ENCODE measurements at regions not wholly inside any gene's neighbourhood (a gene's known extent, or its start where the extent isn't known, plus 50 kb on each side); places are given as distances from the start of the nearest gene placed in this dataset.
A peak's percentile ranks its signal among the peaks of the same experiment; 100 is the strongest.
"Not testable (repeated sequence)": the region's sequence is repeated elsewhere in the genome, so short reads cannot be mapped to it uniquely, and the experiment has no call there.

DNA sequence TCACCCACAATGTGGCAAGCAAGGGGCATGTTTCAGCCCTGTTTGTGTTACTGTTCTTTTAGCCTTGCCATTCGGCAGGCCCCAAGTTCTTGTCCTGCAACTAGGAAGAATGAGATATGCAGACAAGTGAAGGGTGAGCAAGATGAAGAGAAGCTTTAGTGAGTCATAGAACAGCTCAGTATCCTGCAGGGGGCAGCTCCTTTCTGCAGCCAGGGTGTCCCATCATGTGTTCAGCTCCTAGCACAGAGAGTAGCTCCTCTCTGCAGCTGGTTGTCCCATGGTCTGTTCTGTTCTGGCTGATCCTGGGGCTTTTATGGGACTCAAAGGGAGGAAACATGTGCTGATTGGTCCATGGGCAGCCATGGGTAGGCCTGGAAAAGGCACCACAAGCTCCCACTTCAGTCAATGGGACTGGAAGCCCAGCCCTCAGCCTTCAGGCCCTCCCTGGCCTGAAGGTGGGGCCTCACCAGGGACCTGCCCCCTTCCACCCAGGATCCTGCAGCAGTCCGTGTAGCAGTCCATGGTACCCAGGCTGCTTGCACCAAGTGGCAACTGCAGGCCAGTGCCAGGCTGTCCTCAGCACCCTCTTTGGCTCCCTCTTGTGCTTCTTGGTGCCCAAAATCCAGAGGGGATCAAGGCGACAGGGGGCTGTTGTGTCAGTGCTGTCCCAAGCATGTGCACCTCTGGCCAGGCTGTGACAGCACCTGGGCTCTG is 326.4 kb downstream of the NR4A2 start:
- DNase-seq (ENCODE audit: low spot score) = no peak

GRCh38 chr2:156005531-156005930 is 327.0 kb downstream of the NR4A2 start:
- DNase-seq (ENCODE audit: low spot score) = no peak

DNA sequence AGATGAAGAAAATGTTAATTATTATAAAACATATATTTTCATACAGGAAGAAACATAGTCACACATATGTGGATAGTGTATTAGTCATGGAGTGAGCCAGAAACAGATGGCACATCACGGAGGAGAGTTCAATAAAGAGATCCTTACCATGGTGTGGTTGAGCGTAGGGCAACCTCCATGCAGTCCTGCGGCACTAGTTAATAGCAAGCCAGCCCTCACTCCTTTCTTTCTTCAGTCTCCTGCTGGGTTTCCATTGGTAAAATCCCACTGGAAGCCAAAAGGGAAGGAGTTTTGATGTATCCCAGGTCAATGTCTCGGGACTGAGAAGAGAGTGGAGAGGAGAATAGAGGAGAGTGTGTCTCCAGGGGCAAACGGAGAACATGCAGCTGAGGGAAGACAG is 328.1 kb downstream of the NR4A2 start:
- no peak for DNase-seq (ENCODE audit: low spot score)

DNA sequence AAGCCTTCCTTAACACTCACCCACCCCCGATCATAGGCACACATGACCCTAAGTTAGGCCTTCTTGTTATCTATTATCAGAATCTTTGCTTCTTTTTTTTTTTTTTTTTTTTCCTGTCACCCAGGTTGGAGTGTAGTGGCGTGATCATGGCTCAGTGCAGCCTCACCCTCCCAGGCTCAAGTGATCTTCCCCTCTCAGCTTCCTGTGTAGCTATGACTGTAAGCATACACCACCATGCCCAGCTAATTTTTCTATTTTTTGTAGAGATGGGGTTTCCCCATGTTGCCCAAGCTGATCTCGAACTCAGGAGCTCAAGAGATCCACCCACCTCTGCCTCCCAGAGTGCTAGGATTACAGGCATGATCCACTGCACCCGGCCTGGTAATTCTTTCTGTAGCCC is 328.7 kb downstream of the NR4A2 start:
- no peak for DNase-seq (ENCODE audit: low spot score)

DNA sequence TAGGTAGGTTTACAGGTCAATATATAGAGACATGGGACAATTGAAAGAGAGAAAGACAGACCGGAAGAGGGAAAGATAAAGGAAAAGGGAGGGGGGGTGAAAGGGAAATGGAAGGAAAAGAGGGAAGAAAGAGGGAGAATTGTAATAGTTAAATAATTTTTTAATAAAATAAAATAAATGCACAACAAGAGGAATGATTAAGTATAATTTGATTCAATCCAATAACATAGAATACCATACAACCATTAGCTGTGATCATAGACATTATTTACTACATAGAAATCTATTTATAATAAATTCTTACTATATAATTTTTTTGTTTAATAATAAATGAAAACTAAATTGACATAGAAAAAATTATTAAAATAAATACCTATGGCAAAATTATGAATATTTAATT is 330.7 kb downstream of the NR4A2 start:
- no peak for DNase-seq (ENCODE audit: low spot score)

DNA sequence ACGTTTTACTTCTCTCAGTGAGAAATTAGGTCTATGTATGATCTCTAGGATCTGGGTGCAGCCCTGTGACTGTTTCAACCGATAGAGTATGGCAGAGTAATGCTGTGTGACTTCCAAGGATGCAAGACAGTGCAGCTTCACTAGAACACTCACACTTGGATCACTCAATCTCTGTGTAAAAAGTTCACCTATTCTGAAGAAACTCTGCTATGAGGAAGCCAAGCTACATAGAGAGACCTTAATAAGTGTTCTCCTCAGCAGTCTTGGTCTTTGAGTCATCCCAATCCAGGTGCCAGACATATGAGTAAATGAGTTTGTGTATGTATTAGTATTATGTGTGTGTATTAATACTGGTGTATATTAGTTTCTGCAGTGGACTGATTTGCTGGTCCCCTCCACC is 335.0 kb downstream of the NR4A2 start:
- DNase-seq (ENCODE audit: low spot score) = no peak

GRCh38 chr2:155994315-155994714 is 338.2 kb downstream of the NR4A2 start:
- DNase-seq (ENCODE audit: low spot score) = no peak

DNA sequence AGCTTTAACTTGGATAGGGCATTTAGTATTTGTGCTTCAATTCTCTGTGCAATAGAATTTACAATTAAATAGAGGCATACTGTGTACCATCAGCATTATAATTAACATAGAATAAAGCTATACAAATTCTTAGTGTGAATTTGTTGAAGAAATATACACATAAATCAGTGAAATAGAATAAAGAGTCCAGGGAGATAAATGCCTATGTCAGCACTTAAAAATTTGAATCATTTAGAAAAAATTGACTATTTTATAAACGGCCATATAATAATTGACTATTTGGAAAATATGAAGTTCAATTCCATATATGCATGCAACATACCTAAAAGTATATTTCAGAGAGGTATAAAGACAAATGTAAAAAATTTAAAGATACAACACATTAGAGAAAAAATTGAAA is 348.7 kb downstream of the NR4A2 start:
- no peak for DNase-seq (ENCODE audit: low spot score)

GRCh38 chr2:155982135-155982534 is 350.4 kb downstream of the NR4A2 start:
- DNase-seq (ENCODE audit: low spot score) = no peak

DNA sequence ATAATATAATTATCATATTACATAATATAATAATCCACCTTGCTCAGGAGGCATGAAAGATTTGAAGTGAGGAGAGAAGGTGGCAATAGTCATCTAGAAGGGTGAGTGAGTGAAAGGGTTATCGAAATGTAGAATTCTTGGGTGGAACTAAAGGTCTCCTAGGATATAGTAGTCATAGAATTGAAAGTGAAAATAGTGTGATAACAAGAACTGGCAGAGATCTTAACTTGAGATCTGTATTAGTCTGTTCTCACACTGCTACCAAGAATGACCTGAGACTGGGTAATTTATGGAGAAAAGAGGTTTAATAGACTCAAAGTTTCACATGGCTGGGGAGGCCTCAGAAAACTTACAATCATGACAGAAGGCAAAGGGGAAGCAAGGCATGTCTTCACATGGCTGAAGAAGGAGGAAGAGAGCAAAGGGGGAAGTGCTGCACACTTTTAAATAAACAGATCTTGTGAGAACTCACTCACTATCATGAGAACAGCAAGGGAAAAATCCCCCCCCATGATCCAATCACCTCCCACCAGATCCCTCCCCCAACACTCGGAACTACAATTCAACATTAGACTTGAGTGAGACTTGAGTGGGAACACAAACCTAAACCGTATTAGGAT is 351.5 kb downstream of the NR4A2 start:
- no peak for DNase-seq (ENCODE audit: low spot score)

GRCh38 chr2:155975734-155976133 is 356.8 kb downstream of the NR4A2 start:
- no peak for DNase-seq (ENCODE audit: low spot score)

- DNase-seq (ENCODE audit: low spot score) = no peak
These were observed 359.6 kb downstream of the NR4A2 start for GRCh38 chr2:155972916-155973315.

GRCh38 chr2:155966064-155966471 is 366.5 kb downstream of the NR4A2 start:
- not testable (repeated sequence) for DNase-seq (ENCODE audit: low spot score)

DNA sequence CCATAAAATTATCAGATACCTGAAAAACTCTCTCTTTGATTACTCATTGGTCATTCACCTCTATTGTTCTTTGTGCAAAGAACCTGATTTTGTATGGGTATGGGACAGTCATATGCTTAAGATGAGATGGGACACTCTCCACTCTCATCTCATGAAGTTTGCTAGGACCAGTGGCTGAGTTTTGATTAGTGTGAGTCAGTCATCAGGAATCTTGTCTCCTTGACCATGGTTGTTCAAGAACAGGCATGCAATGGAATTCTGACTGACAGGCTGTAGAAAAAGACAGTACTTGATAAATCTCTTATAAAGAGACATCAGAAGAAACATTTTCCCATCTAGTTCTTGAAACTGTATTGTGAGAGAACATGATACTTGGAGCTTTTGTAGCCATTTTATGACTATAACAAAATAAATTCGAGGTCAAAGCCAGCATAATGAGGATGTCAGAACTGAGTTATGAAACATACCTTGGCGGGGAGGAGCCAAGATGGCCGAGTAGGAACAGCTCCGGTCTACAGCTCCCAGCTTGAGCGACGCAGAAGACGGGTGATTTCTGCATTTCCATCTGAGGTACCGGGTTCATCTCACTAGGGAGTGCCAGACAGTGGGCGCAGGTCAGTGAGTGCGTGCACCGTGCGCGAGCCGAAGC is 367.0 kb downstream of the NR4A2 start:
- DNase-seq (ENCODE audit: low spot score) = no peak

DNA sequence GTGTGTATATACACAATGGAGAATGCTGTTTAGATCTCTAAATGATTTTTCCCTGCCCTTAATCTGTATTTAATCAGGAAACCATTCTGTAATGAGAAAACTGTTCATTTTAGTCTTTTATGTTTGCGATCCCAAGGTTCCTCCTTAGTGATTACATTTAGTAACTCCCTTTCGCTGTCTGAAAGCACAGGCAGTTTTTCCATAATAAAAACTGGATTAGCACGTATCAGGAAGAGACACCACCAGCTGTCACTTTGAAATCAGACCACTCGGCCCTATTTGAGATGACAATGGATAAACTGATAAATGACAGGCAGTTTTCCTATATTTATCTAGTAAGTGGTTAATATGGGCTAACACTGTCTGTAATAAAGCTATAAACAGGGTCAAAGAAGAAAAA is 370.9 kb downstream of the NR4A2 start:
- no peak for DNase-seq (ENCODE audit: low spot score)

DNA sequence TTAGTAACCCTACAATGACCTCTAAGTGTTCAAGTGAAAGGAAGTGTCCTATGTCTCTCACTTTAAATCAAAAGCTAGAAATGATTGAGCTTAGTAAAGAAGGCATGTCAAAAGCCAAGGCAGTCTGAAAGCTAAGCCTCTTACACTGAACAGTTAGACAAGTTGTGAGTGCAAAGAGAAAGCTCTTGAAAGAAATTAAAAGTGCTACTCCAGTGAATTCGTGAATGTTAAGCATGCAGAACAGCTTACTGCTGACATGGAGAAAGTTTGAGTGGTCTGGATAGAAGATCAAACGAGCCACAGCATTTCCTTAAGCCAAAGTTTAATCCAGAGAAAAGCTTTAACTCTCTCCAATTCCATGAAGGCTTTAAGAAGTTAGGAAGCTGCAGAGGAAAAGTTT is 373.7 kb downstream of the NR4A2 start:
- DNase-seq (ENCODE audit: low spot score) = no peak

- peak; percentile 51 for DNase-seq (ENCODE audit: low spot score)
These were observed 385.5 kb downstream of the NR4A2 start for GRCh38 chr2:155947069-155947468.

DNA sequence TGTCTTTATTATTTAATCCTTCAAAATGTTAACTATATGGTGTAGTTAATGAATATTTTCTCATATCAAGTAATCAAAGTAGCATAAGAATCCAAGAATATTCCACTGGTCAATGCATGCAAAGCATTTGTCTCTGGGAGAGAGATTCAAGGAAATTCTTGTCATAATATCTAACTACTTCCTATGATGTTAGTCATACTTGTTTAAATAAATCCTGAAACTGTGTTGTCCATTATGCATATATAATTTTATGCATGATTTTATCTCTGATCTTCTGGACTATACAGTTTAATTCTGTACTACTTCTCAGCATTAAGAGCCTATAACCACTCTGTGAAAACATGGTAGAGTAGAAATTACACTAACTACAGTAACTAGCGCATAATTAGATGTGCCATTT is 388.3 kb downstream of the NR4A2 start:
- DNase-seq (ENCODE audit: low spot score) = no peak

DNA sequence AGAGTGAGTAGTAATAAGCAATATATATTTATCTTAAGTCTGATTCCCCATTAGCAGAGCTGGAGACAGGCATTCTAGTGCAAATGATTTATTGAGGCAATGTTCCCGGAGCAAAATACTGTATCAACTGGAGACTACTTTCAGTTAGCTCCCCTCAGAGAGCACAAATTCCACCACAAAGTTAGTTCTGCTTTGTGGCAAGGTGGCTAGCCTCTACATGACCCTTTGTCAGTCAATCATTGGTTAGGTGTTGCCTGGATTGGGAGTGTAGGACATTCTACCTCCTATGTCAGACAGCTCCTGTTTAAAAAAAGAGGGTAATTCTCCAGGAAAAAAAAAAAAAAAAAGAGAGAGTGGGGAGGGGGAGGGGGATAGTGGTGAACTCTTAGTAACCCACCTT is 402.2 kb downstream of the NR4A2 start:
- no peak for DNase-seq (ENCODE audit: low spot score)

DNA sequence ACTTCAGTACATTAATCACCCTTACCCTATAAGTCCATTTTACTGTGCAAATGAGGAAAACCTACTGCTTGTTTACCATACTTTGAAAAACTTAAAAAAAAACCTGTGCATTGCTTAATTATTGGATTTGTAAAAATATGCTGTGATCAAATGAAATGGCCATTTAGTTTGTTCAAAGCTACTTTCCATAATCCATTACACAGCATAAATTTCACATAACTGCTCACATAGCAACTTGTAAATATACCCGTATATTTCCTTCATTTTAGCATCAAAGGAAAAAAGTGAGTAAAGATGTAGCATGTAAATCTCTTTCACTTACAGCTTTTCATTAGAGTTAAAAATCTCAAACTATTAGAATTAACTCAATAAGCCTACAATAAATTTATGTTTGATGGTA is 415.1 kb downstream of the NR4A2 start:
- DNase-seq (ENCODE audit: low spot score) = no peak

- no peak for DNase-seq (ENCODE audit: low spot score)
These were observed 419.2 kb downstream of the NR4A2 start for GRCh38 chr2:155913356-155913755.

- DNase-seq (ENCODE audit: low spot score) = no peak
These were observed 424.0 kb downstream of the NR4A2 start for GRCh38 chr2:155908567-155908966.

GRCh38 chr2:155907211-155907610 is 425.3 kb downstream of the NR4A2 start:
- DNase-seq (ENCODE audit: low spot score) = no peak

- DNase-seq (ENCODE audit: low spot score) = no peak
These were observed 426.9 kb downstream of the NR4A2 start for GRCh38 chr2:155905657-155906056.

Measured in D341Med (cell line).